ENCODE measurements at regions not wholly inside any gene's neighbourhood (a gene's known extent, or its start where the extent isn't known, plus 50 kb on each side); places are given as distances from the start of the nearest gene placed in this dataset.
"Not testable (repeated sequence)": the region's sequence is repeated elsewhere in the genome, so short reads cannot be mapped to it uniquely, and the experiment has no call there.

DNA sequence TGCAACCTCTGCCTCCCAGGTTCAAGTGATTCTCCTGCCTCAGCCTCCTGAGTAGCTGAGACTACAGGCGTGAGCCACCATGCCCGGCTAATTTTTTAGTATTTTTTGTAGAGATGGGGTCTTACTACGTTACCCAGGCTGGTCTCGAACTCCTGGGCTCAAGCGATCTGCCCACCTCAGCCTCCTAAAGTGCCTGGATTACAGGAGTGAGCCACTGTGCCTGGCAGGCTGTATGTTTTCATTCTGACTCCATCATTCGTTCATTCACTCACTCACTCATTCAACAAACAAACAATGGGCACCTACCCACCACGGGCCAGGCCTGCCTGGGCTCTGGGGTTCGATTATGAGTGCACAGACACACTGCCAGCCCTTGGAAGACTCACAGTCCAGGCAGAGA lies 197.1 kb downstream of the C9orf50 start:
- not testable (repeated sequence) for H3K18ac ChIP-seq (ENCODE audit: extremely low read depth, low read length); H3K79me1 ChIP-seq (ENCODE audit: low read depth, low read length); H3K14ac ChIP-seq (ENCODE audit: insufficient read length); H3K9ac ChIP-seq (replicated peaks in 1 of 4; ENCODE audit: extremely low read depth in 1 of 4, low read depth in 3 of 4, low read length in 3 of 4); H3K36me3 ChIP-seq (ENCODE audit: control insufficient read depth in 2 of 4, insufficient read depth in 4 of 4, low read length in 3 of 4); H3K9me3 ChIP-seq (ENCODE audit: insufficient read depth in 2 of 2, low read depth in 1 of 2, low read length in 1 of 2); DNase-seq (ENCODE audit: low read depth in 1 of 2, low spot score in 2 of 2); H3K23me2 ChIP-seq (ENCODE audit: low read depth, low read length); H3K27me3 ChIP-seq (replicated peaks in 1 of 4; ENCODE audit: control insufficient read depth in 3 of 4, extremely low read depth in 1 of 4, insufficient read depth in 3 of 4, low read length in 3 of 4); H3K4ac ChIP-seq (replicated peaks; ENCODE audit: insufficient read length, low read depth, low read length); FAIRE-seq; H4K8ac ChIP-seq (ENCODE audit: extremely low read depth, insufficient read depth, low read length); H2BK20ac ChIP-seq (ENCODE audit: low read length); H3K4me1 ChIP-seq (replicated peaks in 1 of 4; ENCODE audit: control insufficient read depth in 3 of 4, insufficient read depth in 4 of 4, low read length in 3 of 4); H3K27ac ChIP-seq (ENCODE audit: low read depth, low read length); H3K4me2 ChIP-seq (ENCODE audit: insufficient read depth in 1 of 2, low read depth in 2 of 2, low read length in 2 of 2); H4K20me1 ChIP-seq (replicated peaks in 1 of 2; ENCODE audit: control insufficient read depth in 1 of 2, insufficient read depth in 2 of 2, low read length in 2 of 2); H3K79me2 ChIP-seq (ENCODE audit: control insufficient read depth in 1 of 2, insufficient read depth in 2 of 2, low read length in 2 of 2); H3K23ac ChIP-seq (ENCODE audit: insufficient read length); H2BK120ac ChIP-seq (replicated peaks; ENCODE audit: low read depth, low read length); H2AFZ ChIP-seq (ENCODE audit: low read length); H3K4me3 ChIP-seq (ENCODE audit: extremely low read depth in 1 of 4, insufficient read depth in 2 of 4, low read depth in 3 of 4, low read length in 4 of 4); H2AK5ac ChIP-seq (ENCODE audit: low read depth, low read length); H2BK5ac ChIP-seq (ENCODE audit: low read depth, low read length); H4K91ac ChIP-seq (replicated peaks; ENCODE audit: insufficient read length, low read length); H4K5ac ChIP-seq (ENCODE audit: insufficient read length, low read depth, low read length); H2BK15ac ChIP-seq (ENCODE audit: low read length); H3K56ac ChIP-seq (replicated peaks; ENCODE audit: insufficient read length, low read depth, low read length)
- WGBS, 2 experiments (ENCODE audit: extremely low coverage in 1 of 2, insufficient coverage in 1 of 2, insufficient read length in 1 of 2, insufficient replicate concordance in 2 of 2, low coverage in 1 of 2, low lambda C conversion rate in 2 of 2, missing lambda C conversion rate in 1 of 2), result 82% methylated on average over 8 of the region's 8 CpGs; no CpG with 5 or more reads in 1 of the 2 experiments
- CTCF ChIA-PET (ENCODE audit: partially characterized antibody), result interaction anchor here (1.0 kb wide), 1 partner anchor 21 kb away, joined by 3 read pairs; no protein-coding TSS in a partner anchor
- 0 out of 2 replicates have a peak overlapping the region, but pooled peaks have one; percentile 6 for H2BK12ac ChIP-seq (ENCODE audit: low read depth, low read length)
- POLR2A ChIA-PET (ENCODE audit: partially characterized antibody), result interaction anchor here (1.1 kb wide), 1 partner anchor 12 kb away, joined by 3 read pairs; no protein-coding TSS in a partner anchor
